ENCODE measurements at regions not wholly inside any gene's neighbourhood (a gene's known extent, or its start where the extent isn't known, plus 50 kb on each side); places are given as distances from the start of the nearest gene placed in this dataset.

GRCh38 chr3:20400281-20400680 lies 214.3 kb upstream of the SGO1 start:
- H3K9ac ChIP-seq (ENCODE audit: low read length) = no peak overlapping the region
- H3K9me2 ChIP-seq (ENCODE audit: insufficient read depth, low read length) = no peaks in the 10 kb centered on the region
- H4K20me1 ChIP-seq (ENCODE audit: insufficient read depth) = no peaks in the 10 kb centered on the region
- no peak overlapping the region for H3K27ac ChIP-seq (ENCODE audit: low read length)
- TF ChIP-seq SMC3 (conservative IDR thresholded peaks at IDR 0.05; ENCODE audit: poor library complexity) (no peak), EZH2 (IDR thresholded peaks at IDR 0.05; ENCODE audit: borderline replicate concordance, insufficient read depth, low read length, poor library complexity, severe bottlenecking) (no peak), TAF1 (IDR thresholded peaks at IDR 0.05; ENCODE audit: low read depth) (no peak), MXI1 (conservative IDR thresholded peaks at IDR 0.05; ENCODE audit: poor library complexity, severe bottlenecking) (no peak), EP300 (conservative IDR thresholded peaks at IDR 0.05; ENCODE audit: poor library complexity, severe bottlenecking) (no peak), POLR2AphosphoS5 (IDR thresholded peaks at IDR 0.05) (no peak), REST (IDR thresholded peaks at IDR 0.05; ENCODE audit: borderline replicate concordance) (no peak), CTCF (IDR thresholded peaks at IDR 0.05; ENCODE audit: poor library complexity, severe bottlenecking) (no peak), RAD21 (conservative IDR thresholded peaks at IDR 0.05) (no peak)
- H3K27me3 ChIP-seq (ENCODE audit: insufficient read depth, low read depth, low read length) = no peaks in the 10 kb centered on the region
- H3K36me3 ChIP-seq (ENCODE audit: insufficient read depth, low read length) = no peaks in the 10 kb centered on the region
- no peaks in the 10 kb centered on the region for H3K79me2 ChIP-seq (replicated peaks; ENCODE audit: insufficient read depth, low read length)
- no peaks in the 10 kb centered on the region for H3F3A ChIP-seq (ENCODE audit: insufficient read depth, low read length, poor library complexity, severe bottlenecking)
- no peak overlapping the region for H2AFZ ChIP-seq (ENCODE audit: low read depth, low read length)
- H3K9me3 ChIP-seq (ENCODE audit: low read length) = no peaks in the 10 kb centered on the region
- H3K4me2 ChIP-seq (ENCODE audit: low read length) = no peak overlapping the region
- H3K4me3 ChIP-seq (ENCODE audit: low read length) = no peak overlapping the region

GRCh38 chr3:20396335-20396734 lies 210.3 kb upstream of the SGO1 start:
- H3K9me3 ChIP-seq (ENCODE audit: low read length) = no peaks in the 10 kb centered on the region
- H4K20me1 ChIP-seq (ENCODE audit: insufficient read depth) = no peaks in the 10 kb centered on the region
- no peak overlapping the region for H3K27ac ChIP-seq (ENCODE audit: low read length)
- no peak overlapping the region for H3K4me2 ChIP-seq (ENCODE audit: low read length)
- no peak overlapping the region for H3K4me3 ChIP-seq (ENCODE audit: low read length)
- no peaks in the 10 kb centered on the region for H3K36me3 ChIP-seq (ENCODE audit: insufficient read depth, low read length)
- H3K27me3 ChIP-seq (ENCODE audit: insufficient read depth, low read depth, low read length) = no peaks in the 10 kb centered on the region
- TF ChIP-seq TAF1 (IDR thresholded peaks at IDR 0.05; ENCODE audit: low read depth) (no peak), MXI1 (conservative IDR thresholded peaks at IDR 0.05; ENCODE audit: poor library complexity, severe bottlenecking) (no peak), SMC3 (conservative IDR thresholded peaks at IDR 0.05; ENCODE audit: poor library complexity) (no peak), EZH2 (IDR thresholded peaks at IDR 0.05; ENCODE audit: borderline replicate concordance, insufficient read depth, low read length, poor library complexity, severe bottlenecking) (no peak), RAD21 (conservative IDR thresholded peaks at IDR 0.05) (no peak), EP300 (conservative IDR thresholded peaks at IDR 0.05; ENCODE audit: poor library complexity, severe bottlenecking) (no peak), CTCF (IDR thresholded peaks at IDR 0.05; ENCODE audit: poor library complexity, severe bottlenecking) (no peak), REST (IDR thresholded peaks at IDR 0.05; ENCODE audit: borderline replicate concordance) (no peak), POLR2AphosphoS5 (IDR thresholded peaks at IDR 0.05) (no peak)
- no peak overlapping the region for H2AFZ ChIP-seq (ENCODE audit: low read depth, low read length)
- H3F3A ChIP-seq (ENCODE audit: insufficient read depth, low read length, poor library complexity, severe bottlenecking) = no peaks in the 10 kb centered on the region
- no peak overlapping the region for H3K9ac ChIP-seq (ENCODE audit: low read length)
- no peaks in the 10 kb centered on the region for H3K9me2 ChIP-seq (ENCODE audit: insufficient read depth, low read length)
- H3K79me2 ChIP-seq (replicated peaks; ENCODE audit: insufficient read depth, low read length) = no peaks in the 10 kb centered on the region

Measured in neural cell (in vitro differentiated cells).